Stimulated activated CD4-positive, alpha-beta T cell treated with anti-CD3 and anti-CD28 coated beads, Interleukin-1b, Interleukin-23, amount 100 ng/mL, for 48 hours (primary cell): ENCODE measurements at regions not wholly inside any gene's neighbourhood (a gene's known extent, or its start where the extent isn't known, plus 50 kb on each side); places are given as distances from the start of the nearest gene placed in this dataset.

Experiments
- DNase-seq: peaks from one replicate; pipeline ENCODE4 v3.0.0-alpha.2; 2020

DNA sequence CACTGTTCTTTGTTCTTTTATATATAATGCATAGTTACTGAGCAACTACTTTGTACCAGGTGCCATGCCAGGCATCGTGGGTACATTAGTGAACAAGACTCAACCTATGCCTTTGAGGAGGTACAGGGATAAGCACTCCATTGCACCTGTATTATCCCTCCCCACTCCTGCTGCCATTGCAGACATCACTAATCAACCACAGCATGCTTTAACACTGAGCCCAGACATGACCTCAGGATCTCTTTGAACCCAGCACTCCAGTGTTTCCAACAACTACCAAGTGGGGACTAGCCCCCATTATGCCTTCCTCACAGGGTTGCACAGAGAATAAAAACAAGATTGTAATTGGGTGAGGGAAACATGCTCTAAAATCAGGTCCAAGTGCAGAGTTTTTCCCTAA, 60.5 kb upstream of the COL13A1 start:
- DNase-seq: no peak

DNA sequence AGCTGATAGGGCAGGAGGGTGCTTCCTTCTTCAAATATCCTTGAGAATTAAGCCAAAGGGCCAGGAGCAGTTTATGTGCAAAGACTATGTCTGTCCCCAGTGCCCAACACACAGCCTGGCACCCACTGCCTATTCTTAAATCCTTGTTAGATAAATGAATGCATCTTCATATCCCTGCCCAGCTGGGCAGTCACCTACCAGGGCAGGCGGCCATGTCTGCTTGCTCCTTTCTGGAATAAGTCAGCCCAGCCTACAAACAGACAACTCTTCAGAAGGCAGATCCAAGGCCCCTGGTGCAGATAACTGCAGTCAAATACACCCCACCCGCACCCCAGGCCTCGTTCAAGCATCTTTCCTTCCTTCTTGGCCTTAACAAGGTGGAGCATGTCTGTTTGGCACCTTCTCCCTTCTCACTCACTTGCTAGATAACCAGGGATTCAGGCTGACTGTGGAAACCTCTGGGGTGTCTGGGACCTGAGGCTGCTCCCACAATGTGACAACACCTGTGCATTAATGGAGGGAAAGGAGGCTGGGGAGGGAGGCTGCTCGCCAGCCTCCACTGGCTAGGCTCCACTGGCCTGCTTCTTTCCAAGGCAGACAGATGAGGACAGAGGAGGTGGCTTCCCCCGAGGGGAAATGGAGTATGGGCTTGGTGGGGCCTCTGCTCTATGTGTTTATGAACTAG, 59.9 kb upstream of the COL13A1 start:
- DNase-seq: no peak

DNA sequence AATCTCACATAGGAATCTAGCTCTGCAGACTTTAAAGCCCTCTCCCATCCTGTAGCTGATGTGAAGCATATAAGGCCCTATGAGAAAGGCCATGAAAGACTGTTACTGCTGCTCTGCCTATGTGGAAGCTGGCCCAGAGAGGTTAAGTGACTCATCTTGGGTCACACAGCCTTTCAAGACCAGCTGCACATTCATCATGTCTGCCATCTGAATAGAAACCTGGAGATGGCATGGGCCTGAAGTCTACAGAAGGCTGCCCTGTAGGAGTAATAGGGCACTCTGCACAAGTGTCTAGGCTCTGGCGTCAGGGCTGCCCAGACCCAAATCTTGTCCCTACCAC, 59.4 kb upstream of the COL13A1 start:
- DNase-seq: no peak

DNA sequence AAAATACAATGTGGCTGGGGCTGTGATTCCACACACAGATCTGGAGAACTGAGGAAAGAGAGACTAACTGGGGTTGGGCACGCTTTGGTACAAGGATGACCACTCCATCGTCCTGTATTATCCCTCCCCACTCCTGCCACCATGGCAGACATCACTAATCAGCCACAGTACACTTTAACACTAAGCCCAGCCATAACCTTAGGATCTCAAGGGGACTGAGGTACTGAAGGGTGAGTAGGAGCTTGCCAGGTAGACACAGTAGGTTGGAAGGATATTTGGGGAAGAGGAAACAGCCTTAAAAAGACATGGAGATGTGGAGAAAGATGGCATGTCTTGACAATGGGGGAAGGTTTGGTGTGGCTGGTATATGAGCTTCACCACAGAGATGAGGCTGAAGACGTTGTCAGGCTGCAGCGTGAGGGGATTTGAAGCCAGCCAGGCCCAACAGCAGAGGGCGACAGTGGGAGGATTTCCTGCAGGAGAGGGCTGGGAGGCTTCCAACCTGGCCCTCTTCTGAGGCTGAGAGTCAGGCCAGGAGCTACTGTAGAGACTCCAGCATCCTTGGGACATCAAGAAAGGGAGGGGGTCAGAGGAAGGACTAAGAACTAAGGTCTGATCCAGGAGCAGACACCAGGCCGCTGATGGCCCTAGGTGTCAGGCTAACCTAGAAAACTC, 58.6 kb upstream of the COL13A1 start:
- DNase-seq: no peak

DNA sequence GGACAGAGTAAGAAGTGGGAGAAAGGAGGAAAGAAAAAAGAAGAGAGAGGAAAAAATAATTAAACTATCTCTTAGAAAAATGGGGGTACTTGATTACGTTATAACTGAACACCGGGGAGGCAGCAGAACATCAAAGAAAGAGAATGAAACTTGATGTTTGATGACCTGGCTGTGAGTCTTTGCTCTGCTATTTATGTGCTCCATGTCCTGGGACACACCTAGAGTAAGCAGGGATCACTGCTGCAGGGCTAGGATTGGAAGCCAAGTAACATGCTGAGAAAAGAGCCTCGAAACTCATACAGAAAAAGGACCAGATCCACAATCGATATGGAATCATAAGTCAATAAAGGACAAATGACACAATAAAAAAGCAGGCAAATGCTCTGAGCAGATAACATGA, 56.7 kb upstream of the COL13A1 start:
- no peak for DNase-seq

DNA sequence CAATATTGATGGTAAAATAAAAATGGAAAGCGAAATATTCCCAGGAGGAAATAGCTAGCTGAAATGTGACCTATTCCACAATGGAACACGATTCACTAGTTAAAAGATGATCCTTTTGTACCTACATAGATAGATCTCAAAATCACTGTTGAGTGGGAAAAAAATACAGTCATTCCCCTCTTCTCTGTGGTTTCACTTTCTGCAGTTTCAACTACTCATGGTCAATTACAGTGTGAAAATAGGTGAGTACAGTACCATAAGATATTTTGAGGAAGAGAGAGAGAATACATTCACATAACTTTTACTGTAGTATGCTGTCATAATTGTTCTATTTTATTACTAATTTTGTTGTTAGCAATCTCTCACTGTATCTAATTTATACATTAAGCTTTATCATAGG, 56.0 kb upstream of the COL13A1 start:
- DNase-seq: no peak

DNA sequence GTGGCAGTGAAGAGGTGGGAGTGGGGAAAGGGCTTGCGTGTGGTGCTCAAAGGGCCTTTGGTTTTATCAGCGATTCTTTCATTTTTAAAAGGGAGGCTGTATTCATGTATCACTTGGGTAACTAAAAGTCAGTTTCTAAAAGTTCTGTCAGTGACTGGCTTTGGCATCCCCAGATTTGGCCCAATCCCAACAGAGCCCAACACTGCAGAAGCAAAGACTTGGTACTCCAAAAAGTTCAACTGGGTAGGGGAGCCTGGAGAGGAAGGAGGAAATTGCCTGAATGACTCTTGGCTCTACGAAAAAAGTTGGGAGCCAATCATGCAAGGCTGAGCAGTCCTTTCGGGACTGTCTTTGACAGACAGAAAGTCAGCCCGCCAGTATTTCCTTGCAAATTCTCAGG, 54.5 kb upstream of the COL13A1 start:
- no peak for DNase-seq

DNA sequence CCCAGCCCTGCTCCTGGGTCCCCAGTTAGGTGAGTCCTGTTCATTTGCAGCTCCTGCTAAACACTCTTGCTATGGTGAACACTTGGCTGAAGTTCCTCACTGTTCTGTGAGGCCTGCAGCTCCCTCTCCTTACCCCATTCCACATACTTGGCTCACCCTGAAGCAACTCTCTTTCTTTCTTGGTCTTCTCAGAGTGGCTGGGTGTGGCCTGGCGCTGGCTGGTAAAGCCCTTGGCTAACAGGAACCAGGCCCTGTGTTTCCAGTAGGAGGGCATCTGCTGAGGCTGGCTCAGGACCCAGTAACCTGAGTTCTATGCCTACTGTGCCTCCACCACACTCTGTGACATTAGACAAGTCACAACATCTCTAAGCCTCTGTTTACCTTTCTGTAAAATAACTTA, 53.1 kb upstream of the COL13A1 start:
- no peak for DNase-seq

DNA sequence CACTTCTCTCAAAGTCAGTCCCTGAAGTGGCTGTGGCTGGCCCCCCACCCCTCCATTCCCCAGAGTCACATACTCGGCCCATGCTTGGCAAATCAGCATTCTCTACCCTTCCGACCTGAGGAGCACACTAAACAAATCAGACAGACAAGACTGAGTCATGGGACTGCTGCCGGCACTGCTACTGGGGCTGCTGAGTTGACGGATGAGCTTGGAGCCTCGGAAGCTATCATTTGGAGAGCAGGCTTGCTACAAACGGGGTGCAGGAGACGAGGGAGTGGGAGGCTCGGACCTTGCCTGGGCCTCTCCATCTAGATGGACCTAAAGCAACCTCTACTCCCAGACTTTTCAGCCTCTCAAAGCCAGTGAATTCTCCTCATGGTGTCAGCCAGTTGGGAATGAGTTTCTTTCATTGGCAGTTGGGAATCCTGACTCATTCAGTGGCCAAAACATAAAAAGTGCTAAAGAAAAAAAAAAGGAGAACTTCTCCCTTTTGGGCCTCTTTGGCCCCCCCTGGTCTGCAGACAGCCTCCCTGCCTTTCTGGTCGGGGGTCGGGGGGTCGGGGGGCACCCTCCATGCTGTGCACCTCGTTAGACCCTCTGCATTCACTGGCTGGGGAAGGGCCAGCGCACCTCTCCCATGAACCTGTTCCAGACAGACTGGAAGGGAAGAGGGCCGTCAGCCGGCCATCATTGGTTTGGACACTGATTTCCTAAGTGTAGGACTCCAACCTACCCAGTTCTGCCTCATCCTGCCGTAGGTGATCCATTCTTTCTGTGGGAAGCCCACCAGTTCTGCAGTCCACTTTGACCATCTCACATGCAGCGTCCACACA, 52.3 kb upstream of the COL13A1 start:
- DNase-seq: no peak

DNA sequence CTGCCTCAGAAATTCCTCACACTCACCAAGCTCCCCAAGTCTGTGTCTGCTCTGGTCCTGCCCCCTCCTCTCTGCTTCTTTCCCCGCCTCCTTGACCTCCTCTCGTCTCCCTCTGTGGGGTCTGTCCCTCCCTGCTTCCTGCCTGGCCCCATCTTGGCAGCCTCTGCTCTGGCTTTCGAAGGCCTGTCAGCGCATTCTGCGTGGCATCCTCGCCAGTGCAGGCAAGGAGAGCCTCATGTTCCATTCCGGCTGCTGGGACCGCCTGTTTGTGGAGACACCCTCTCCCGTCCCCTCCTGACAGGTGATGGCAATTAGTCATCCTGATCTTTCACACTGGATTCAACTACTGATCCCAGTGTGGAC, 51.7 kb upstream of the COL13A1 start:
- no peak for DNase-seq

DNA sequence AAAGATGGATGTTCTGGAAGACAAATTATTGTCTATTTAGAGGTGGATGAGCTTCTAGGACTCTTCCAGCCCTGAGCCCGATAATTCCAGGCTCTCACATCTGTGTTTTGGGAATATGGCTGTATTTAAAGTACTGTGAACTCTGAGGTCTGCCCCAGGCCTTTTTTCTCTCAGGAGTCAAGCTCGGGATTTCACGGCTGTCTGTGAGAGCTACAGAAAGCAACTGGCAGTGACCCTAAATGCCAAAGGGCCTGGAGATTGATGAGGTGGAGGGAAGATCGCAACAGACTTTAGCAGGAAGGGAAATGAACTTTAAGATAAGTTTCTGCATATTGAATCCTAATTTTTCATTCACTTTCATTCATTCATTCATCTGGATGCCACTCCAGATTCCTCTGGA, 51.0 kb upstream of the COL13A1 start:
- no peak for DNase-seq

DNA sequence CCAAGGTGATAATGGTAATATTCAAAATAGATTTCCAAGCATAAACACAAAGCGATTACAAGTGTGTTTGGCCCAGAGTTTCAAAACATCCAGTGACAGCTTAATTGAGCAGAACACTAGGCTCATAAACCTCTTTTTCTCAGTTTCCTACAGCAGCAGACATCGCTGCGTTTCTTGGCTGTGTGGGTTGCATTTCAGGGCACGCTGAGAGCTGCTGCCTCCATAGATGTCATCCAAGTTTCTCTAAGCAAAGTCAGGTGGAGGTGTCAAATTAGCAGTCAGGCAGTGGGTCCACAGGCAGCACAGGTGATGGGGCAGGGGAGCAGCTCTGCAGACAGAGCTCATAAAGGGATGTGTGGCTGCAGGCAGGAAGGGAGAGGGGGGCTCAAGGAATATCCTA, 50.5 kb upstream of the COL13A1 start:
- DNase-seq: no peak
